22Rv1 (cell line): ENCODE measurements at regions not wholly inside any gene's neighbourhood (a gene's known extent, or its start where the extent isn't known, plus 50 kb on each side); places are given as distances from the start of the nearest gene placed in this dataset.

Source experiments
- CTCF ChIP-seq: fragments of 450-650 bp; IDR thresholded peaks from 2 replicates; pipeline ENCODE4 v1.5.1; 2017; ENCODE audit warnings: mild to moderate bottlenecking
- ZFX ChIP-seq: fragments of 450-650 bp; IDR thresholded peaks from 2 replicates; pipeline ENCODE4 v1.6.1; 2017; ENCODE audit warnings: antibody characterized with exemption, borderline replicate concordance

GRCh38 chr22:34847072-34847471 lies 218.9 kb upstream of the ISX start:
- no peak for TF ChIP-seq CTCF
- no peak for TF ChIP-seq ZFX
